Skeletal muscle cell (primary cell): ENCODE measurements at regions not wholly inside any gene's neighbourhood (a gene's known extent, or its start where the extent isn't known, plus 50 kb on each side); places are given as distances from the start of the nearest gene placed in this dataset.

ENCODE experiments used
- DNase-seq: peaks from one replicate; pipeline ENCODE4 v3.0.0-alpha.2; 2010; ENCODE audit warnings: low read depth
- H3K4me3 ChIP-seq: 2 replicates; pipeline ENCODE4 v1.5.1; 2011; ENCODE audit warnings: low read depth, mild to moderate bottlenecking, control low read depth, low read length, moderate library complexity

- H3K4me3 ChIP-seq: no peak overlapping the region
- no peak for DNase-seq
Observed at GRCh38 chr10:55144001-55144400, 343.0 kb upstream of the PCDH15 start.

DNA sequence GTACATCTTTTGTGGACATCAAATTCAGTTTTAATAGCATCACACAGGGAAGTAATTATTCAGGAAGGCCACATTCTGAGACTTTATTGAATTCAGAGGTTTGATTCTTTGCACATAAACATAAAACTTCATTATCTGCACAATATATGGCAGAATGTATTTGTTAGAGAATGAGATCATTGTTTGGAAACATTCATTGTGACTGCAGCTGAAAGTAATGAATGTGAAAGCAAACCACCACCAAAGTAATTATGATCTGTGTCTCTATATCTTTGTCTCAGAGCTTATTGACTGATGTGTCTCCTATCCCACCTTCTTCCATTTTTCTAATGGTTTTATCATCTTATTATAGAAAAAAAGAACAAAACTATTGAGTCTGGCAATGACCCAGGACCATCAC lies 340.9 kb upstream of the PCDH15 start:
- DNase-seq: no peak

GRCh38 chr10:55137063-55137462 lies 336.0 kb upstream of the PCDH15 start:
- H3K4me3 ChIP-seq: no peak overlapping the region
- no peak for DNase-seq

More for the DNA sequence above, 340.9 kb upstream of the PCDH15 start:
- H3K4me3 ChIP-seq: no peak overlapping the region

GRCh38 chr10:55104738-55105137 lies 303.7 kb upstream of the PCDH15 start:
- H3K4me3 ChIP-seq: no peak overlapping the region
- DNase-seq: no peak

DNA sequence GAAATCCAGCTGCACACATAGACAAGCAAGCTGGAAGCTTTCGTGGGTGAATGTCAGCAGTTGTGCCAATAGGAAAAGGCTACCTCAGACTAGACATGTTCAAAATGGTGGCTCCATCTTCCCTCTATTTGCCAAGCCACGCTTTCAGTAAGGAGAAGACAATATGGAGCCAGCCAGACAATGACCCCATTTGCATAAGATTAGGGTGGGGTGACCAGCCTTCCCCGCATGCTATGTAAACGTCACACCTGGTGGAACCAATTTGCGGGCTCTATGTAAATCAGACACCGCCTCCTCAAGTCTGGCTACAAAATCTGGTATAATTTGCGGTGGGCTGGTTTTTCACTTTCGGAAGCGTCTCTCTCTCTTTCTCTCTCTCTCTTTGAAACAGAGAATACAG lies 297.4 kb upstream of the PCDH15 start:
- no peak overlapping the region for H3K4me3 ChIP-seq
- DNase-seq: no peak

- no peak overlapping the region for H3K4me3 ChIP-seq
- no peak for DNase-seq
Observed at GRCh38 chr10:55091691-55092328, 290.8 kb upstream of the PCDH15 start.

- no peak overlapping the region for H3K4me3 ChIP-seq
- no peak for DNase-seq
Observed at GRCh38 chr10:55078121-55078520, 277.1 kb upstream of the PCDH15 start.

DNA sequence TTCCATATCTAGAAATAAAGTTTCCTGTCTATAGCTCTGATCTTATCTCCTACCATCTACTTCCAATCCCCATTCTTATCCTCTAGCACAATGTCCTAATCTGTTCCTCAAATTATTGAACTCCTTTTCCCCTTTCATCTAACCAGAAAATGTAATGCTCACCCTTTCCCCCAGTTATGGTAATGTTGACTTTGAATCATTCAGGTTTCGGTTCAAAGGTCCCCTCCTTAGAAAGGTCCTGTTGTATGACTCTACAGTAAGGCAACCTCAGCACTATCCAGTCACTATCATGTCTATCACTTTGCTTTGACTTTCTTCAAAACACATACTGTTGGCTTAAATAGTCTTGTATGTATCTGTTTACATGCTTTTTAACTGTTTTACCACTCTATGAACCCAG lies 264.2 kb upstream of the PCDH15 start:
- no peak overlapping the region for H3K4me3 ChIP-seq
- no peak for DNase-seq

DNA sequence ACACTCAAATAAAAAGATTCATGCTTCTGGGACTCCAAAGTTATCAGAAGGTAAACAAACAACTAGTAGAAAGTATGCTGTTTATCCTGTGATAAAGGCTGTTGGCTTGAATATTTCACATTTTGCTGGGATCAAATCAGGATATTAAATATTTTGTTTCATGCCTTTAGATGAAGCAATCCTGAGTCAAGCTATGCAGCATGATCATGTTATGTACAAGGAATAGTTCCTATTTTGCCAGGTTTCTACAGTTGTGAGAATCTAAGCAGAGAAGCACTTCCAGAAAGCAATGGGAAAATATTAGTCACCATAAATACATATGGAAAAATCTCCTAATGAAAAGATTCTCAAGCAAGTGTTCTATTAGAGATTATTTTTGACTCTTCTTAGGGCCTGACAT lies 262.8 kb upstream of the PCDH15 start:
- no peak overlapping the region for H3K4me3 ChIP-seq
- no peak for DNase-seq

- DNase-seq: no peak
- no peak overlapping the region for H3K4me3 ChIP-seq
Observed at GRCh38 chr10:55062349-55062748, 261.3 kb upstream of the PCDH15 start.

GRCh38 chr10:55058800-55059199 lies 257.8 kb upstream of the PCDH15 start:
- H3K4me3 ChIP-seq: no peak overlapping the region
- DNase-seq: no peak

- no peak for DNase-seq
Observed at GRCh38 chr10:55051515-55051914, 250.5 kb upstream of the PCDH15 start.

DNA sequence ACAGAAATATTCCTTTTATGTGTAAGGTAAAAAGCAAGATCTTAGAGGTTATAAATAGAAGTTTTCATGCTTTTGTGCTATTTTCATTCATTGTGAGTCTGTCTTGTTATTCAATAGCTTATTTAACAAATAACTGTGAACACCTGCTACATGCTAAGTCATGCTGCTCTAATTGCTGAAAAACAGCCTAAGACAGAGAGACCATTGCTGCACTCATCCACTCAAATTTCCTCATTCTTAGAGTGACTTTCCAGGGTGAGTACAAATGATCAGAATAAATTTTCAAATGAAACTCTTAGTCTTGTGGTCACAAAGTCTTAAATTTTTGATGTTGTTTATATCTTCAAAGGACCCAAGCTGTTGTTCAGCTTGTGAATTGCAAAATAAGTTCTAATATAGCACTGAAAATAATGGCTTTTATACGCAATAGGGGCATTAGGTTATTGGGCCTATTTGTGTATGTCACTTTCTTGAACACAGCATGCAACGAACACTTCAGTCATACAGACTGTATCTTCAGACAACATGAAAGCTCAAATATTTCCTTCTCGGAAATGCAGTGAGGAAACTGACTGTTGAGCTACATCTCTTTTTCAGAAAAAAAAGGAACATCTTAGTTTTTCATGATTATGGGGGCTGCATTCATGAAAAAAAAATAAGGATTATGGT lies 247.9 kb upstream of the PCDH15 start:
- DNase-seq: no peak
- no peak overlapping the region for H3K4me3 ChIP-seq

More at GRCh38 chr10:55051515-55051914, 250.5 kb upstream of the PCDH15 start:
- no peak overlapping the region for H3K4me3 ChIP-seq

DNA sequence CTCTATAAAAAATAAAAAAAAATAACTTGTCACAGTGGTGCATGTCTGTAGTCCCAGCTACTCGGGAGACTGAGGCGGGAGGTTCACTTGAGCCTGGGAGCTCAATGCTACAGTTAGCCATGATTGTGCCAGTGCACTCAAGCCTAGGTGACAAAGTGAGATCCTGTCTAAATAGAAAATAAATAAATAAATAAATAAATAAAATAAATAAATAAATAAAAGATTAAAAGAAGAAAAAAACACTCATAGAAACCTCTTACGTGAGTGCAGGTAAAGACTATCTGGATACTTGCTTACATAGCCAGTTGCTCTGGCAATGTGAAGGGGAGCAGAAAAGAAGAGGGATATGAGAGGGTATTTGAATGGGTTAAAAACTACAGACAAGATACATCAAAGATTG lies 242.5 kb upstream of the PCDH15 start:
- DNase-seq: no peak
- H3K4me3 ChIP-seq: no peak overlapping the region

GRCh38 chr10:55033061-55033460 lies 232.0 kb upstream of the PCDH15 start:
- no peak for DNase-seq

DNA sequence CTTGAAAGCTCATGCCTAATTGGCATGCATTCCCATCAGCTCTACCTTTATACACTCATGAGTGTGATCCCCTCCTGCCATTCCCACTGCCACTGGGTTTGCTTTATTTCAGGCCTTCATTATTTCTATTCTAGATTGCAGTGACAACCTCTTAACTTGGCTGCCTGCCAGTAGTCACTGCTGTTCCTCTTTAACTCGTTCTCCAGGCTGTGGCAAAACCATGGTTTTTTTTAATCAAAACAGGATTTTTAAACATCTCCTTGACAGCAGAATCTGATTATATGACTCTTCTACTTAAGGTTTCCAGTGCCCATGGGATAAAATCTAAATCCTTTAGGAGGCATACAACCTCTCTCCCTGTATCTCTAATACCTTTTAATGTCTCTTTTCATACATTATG lies 223.7 kb upstream of the PCDH15 start:
- DNase-seq: no peak
- no peak overlapping the region for H3K4me3 ChIP-seq

More at GRCh38 chr10:55033061-55033460, 232.0 kb upstream of the PCDH15 start:
- H3K4me3 ChIP-seq: no peak overlapping the region

- no peak for DNase-seq
- no peak overlapping the region for H3K4me3 ChIP-seq
Observed at GRCh38 chr10:55019439-55019838, 218.4 kb upstream of the PCDH15 start.

- no peak overlapping the region for H3K4me3 ChIP-seq
Observed at GRCh38 chr10:55013318-55013717, 212.3 kb upstream of the PCDH15 start.

DNA sequence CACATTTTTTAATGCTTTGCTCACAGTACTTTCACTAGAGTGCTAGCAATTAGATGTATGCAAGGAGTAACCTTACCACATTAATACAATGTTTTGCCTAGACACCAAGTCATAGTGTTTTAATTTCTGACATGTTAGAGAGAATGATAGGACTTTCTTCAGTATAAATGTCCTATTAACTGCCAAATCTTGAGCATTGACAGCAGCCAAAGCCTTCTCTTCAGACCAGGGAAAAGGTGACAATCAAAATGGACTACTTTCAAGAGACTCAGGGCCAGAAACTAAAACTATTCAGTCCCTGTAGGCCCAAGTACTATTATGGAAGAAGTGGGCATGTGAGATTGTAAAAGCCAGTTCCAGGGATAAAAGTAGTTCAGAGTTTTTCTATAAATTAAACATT lies 201.4 kb upstream of the PCDH15 start:
- DNase-seq: no peak

More at GRCh38 chr10:55013318-55013717, 212.3 kb upstream of the PCDH15 start:
- DNase-seq: no peak

GRCh38 chr10:55001422-55001821 lies 200.4 kb upstream of the PCDH15 start:
- DNase-seq: no peak

More for the DNA sequence above, 201.4 kb upstream of the PCDH15 start:
- H3K4me3 ChIP-seq: no peak overlapping the region

GRCh38 chr10:54993148-54993547 lies 192.1 kb upstream of the PCDH15 start:
- H3K4me3 ChIP-seq: no peak overlapping the region
- no peak for DNase-seq

More at GRCh38 chr10:55001422-55001821, 200.4 kb upstream of the PCDH15 start:
- no peak overlapping the region for H3K4me3 ChIP-seq
